Activated CD4-positive, alpha-beta T cell treated with anti-CD3 and anti-CD28 coated beads for 48 hours (primary cell): ENCODE measurements at regions not wholly inside any gene's neighbourhood (a gene's known extent, or its start where the extent isn't known, plus 50 kb on each side); places are given as distances from the start of the nearest gene placed in this dataset.
A peak's percentile ranks its signal among the peaks of the same experiment; 100 is the strongest.

Experiments
- DNase-seq: peaks from one replicate; pipeline ENCODE4 v3.0.0-alpha.2; 2020

DNA sequence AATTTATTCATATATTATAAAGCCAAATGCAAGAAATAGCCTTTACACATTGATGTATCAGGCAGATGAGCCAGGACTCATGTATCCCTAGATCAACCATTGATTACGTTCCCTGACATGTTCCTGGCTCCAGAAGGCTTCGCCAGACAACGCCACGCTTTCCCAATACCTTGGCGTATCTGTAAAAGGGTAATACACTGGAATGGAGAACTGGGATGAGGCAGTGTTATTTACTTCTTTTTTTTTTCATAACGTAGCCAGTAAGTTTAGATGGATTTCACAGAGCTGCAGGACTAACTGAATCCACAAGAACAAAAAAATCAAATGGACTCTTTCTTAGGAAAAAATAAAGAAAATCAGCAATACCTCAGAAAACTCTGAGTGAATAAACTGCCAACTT, 588.1 kb upstream of the SEMA3D start:
- DNase-seq: no peak

DNA sequence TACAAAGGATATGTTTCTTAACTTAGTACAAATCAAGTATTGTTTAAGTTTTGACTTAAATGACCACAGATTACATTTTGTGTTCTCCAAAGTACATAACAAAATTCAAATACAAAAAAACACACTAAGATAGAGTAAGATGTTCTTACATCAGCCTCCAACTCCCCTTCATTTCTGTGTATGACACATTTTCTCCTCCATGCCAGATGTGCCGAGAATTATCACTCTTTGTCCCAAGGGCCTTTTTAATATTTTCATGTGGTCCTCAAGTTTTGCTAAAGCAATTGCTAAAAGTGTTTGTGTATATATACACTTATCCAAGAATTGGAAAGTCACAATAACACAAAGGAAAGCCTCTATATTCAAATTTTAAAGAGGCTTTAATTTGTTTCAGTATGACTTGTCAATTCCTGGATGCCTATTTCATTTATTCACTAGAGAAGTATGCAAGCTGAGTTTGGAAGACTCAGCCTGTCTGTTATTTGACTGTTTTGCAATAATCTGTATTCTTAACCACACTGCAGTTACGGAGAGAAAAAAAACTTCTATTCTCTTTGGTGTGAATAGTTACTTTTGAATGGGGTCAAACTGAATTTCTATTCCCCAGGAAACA, 586.4 kb upstream of the SEMA3D start:
- no peak for DNase-seq

DNA sequence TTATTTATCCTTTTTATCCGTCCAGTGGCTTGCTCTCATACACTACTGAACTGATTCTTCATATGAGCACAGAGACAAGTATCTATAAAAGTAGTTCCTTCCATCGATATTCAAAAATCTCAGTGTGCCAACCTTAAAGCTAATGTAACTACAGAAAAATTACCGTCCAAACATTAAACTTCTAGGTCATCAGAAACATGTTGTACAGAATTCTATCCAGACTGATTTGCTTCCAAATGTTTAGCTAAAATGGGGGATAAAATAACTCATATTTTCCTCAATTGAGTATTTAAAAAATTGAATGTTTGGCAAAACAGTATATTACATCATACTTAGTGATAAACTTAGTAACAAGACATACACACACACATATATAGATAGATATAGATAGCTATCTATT, 584.7 kb upstream of the SEMA3D start:
- DNase-seq: no peak

- DNase-seq: no peak
Observed at GRCh38 chr7:85770332-85770731, 583.5 kb upstream of the SEMA3D start.

DNA sequence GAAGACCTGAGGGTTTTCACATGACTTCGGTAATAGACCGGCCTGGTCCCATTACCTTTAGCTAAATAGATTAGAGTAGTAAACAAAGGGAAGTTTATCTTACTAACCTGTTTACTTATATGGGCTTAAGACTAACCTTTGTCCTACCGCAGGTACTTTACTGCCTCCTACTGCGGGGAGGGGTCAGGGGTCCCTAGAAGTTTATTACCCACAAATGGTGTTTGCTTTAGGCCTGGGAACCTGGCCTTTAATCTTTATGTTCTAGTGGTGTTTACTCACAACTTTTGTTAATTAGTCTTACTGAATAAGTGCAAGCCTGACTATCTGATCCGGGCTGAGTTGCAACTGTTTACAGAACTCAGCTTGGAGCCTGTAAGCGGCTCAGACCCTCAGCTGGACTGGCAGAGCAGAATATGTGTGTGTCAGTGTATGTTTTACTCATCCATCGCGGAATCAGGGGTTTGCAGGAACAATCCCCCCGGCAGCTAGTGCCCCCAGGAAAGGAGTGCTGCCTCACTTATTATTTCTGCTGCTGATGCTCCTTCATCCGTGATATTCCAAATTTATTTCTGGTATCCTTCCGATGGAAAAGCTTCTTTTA, 578.9 kb upstream of the SEMA3D start:
- no peak for DNase-seq

DNA sequence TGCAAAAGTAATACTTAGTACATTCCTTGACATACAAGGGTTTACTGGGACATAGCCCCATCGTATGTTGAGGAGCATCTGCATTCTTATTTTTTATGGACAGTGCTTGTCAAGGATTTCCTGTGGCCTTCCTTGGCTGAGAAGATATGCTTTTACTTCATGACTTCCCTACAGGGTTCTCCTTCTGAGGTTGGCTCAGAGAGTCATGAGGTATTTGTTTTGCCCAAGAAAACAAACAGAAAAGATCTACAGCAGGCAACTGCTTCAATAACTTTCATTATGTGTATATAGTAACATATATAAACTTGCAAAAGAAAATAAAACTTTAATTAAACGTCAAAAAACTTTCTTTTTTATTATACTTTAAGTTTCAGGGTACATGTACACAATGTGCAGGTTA, 577.2 kb upstream of the SEMA3D start:
- DNase-seq: no peak

GRCh38 chr7:85757348-85757747, 570.5 kb upstream of the SEMA3D start:
- no peak for DNase-seq

GRCh38 chr7:85750454-85750949, 563.6 kb upstream of the SEMA3D start:
- peak; percentile 31 for DNase-seq

DNA sequence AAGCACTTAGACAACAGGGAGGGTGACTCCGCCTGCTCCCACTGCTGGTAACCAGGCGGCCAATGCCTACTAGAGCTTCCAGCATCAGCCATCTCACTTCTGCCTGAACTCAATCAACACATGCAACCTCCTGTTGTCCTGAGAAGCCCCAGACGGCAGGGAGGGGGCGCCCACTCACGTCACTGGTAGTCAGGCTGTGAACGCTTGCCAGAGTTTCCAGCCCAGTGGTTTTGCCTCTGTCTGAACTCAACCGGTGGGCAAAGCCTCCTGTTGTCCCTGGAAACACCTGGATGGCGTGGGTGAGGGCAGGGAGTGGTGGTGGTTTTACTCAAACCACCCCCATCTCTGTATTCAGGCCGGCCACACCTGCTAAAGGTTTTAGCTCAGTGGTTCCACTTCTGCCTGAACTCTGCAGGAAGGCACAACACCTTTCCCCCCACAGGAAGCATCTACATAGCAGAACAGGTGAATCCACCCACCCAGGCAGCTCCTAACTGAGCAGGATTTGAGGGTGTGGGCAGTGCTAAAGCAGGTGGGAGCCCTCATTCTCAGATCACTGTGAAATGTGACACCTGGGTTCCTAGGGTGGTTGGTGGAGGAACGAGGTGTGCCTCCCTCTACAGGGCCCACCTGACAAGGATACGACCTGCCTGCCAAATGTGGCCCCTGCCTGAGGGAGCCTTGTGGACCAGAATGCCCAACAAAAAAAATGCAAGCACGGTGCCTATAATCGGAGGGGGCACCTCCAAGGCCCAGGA, 563.0 kb upstream of the SEMA3D start:
- DNase-seq: no peak

- no peak for DNase-seq
Observed at GRCh38 chr7:85748861-85749260, 562.0 kb upstream of the SEMA3D start.

DNA sequence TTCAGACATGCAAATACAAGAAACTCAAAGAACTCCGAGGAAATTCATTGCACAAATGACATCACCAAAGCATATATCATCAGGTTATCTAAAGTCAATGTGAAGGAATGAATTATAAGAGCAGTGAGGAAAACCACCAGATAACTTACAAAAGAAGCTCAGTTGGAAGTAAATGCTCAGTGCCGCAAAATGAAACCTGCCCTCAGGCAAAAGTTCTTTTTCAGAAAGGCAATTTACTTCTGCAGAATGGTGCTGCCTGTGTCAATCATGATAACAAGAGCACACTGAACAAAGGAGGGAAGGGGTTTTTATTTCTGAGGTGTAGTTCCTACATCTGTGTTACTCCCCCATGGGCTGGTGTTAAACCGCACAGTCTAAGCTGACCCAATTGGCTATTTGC, 550.6 kb upstream of the SEMA3D start:
- no peak for DNase-seq

DNA sequence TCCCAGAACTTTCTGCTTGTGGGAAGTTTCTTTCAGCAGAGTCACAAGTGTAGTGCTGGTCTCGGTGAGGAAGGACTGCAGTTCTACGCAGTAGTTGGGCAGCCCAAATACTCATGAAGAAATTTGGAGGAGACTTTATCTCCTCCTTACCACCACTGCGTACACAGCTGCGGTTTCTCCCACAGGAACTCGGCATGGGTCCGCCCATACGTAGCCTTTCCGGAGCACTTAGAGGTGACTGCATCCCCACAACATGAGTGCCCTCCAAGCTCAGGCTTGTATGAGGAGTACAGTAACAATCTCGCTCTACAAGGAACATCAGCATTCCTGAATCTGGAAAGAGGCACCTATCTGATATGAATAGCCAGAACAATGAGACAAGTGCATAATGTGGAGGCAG, 549.2 kb upstream of the SEMA3D start:
- DNase-seq: no peak

DNA sequence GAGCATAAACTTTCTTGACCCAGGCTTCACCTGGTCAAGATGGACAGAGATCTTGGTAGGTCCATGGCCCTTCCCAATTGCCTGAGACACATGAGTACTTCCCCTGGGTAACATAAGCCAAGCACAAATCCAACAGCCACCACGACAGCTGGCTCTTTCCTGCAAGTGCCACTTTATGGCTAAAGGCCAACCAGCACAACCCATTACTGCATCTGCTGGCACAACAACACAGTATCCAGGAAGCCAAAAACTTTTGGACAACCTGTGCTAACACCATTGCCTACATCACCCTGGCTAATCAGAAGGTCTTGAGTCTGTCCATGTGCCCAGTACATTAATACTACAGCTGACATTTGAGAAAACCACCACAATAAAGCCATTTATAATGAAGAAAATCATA, 548.0 kb upstream of the SEMA3D start:
- no peak for DNase-seq

GRCh38 chr7:85733169-85733915, 546.5 kb upstream of the SEMA3D start:
- no peak for DNase-seq

DNA sequence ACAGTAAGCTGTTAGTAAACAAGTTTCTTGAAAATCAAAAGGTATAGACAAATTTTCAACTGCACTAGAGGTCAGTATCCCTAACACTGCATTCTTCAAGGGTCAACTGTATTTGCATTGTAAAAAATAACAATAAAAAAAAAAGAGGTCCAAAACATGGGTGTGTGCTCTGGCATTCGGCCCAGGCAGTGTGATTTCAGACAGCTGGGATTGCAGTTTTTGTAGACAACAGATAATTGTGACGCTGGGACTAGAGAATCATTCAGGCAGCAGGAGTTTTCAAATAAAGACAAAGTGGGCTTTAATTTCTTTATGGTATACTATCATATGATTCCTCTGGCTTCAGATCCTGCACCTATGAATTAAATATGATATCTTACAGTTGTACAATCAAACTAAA, 543.2 kb upstream of the SEMA3D start:
- no peak for DNase-seq

DNA sequence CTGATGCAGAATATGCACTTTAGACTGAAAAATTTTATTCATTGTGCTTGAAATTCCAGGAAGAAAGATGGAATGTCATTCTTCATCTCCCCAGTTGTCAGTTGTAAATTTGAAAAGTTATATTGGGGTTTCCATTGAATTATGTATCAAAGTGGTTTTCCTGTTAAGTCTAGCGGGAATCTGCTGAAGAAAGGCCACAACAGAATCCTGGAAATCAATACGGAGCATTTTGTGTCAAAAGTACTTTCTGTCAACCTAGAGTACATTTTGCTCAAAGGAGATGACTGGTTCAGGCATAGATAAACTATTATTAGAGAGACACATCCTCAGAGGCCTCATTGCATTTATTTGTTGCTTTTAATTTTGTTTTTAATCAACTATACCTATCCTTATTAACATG, 538.2 kb upstream of the SEMA3D start:
- DNase-seq: no peak

DNA sequence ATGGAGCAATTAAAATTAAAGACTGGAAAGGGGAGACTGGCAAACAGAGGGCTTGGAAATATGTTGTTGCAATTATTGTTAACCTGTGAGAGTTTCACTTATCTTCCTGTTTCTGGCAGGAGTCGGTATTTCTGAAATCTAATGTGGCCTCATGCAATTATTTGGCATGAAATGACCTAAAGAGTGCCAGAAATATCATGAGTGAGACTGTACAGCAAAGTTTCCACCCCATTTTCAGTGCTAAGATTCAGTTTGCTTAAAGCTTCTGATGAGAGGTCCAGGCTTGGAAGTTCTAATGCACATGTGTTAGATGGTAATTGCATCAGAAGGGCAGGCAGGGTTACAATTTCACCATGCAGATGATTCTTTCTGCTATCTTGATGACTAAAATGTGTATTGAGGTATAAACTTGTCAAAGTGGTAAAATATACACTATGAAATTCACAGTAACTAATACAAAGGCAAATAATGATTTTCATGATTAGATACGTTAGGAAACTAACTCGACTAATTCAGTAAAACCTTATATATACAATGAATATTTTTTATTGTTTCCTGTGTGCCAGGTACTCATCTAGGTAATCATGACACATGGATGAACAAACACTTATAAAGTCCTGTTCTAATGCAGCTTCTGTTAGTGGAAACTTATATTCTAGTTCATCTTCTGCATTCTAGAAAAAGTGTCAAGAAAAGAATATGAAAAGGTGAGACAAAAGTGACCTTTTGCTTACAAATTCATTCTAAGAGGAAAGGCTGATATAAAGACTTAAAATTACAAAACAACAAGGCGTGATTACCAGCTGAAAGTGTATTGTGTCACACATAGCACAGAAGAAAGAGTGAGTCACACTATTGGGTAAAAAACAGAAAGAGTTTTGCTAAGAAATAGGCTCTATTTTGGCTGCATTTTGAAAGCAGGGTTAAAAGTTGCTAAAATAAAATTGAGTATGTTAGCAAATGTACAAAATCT, 533.4 kb upstream of the SEMA3D start:
- no peak for DNase-seq

GRCh38 chr7:85716353-85716752, 529.5 kb upstream of the SEMA3D start:
- DNase-seq: no peak

DNA sequence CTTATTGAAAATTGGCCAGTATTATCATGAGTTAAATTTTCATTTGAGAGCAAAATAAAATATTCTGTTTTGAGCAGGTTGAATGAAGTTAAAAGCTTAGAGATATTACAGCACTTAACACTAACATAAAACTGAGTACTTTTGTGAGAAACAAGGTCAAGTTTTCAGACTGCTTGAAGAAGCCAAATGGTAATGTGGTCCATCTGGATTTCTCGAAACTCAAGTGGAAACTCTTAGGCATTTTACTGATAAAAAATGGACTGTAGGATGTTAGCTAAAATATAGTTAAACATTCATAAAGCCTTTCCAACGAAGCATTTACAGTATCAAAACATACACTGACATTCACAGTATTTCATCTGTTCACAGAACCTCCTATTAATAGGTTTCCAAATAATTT, 528.1 kb upstream of the SEMA3D start:
- DNase-seq: no peak

- DNase-seq: no peak
Observed at GRCh38 chr7:85714043-85714578, 527.3 kb upstream of the SEMA3D start.

DNA sequence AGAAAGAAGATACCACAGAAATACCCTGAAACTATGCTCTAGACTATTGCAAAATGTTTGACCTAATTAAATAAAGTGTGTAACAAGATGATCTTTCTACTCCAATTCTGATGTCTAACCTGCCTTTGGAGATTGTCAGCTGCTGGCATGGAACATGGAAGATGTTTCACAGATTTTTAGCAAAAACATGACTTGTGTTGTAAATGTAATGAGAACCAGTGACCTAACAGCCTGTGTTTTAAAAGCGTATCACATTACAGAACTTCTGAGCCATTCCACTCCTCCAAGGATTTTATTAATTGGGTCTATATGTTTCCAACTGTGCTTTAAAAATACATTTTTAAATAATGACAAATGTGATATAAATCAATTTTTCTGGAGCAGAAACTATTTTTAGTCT, 526.3 kb upstream of the SEMA3D start:
- DNase-seq: no peak

- no peak for DNase-seq
Observed at GRCh38 chr7:85711894-85712293, 525.0 kb upstream of the SEMA3D start.
